ENCODE measurements at regions not wholly inside any gene's neighbourhood (a gene's known extent, or its start where the extent isn't known, plus 50 kb on each side); places are given as distances from the start of the nearest gene placed in this dataset.
"Not testable (repeated sequence)": the region's sequence is repeated elsewhere in the genome, so short reads cannot be mapped to it uniquely, and the experiment has no call there.

GRCh38 chr20:12699374-12700228 lies 309.2 kb upstream of the SPTLC3 start:
- DNase-seq, result no peak

GRCh38 chr20:12700701-12701100 lies 308.1 kb upstream of the SPTLC3 start:
- DNase-seq, result no peak

- no peak for DNase-seq
Observed at GRCh38 chr20:12702312-12702711, 306.5 kb upstream of the SPTLC3 start.

GRCh38 chr20:12715371-12715770 lies 293.4 kb upstream of the SPTLC3 start:
- DNase-seq, result no peak

GRCh38 chr20:12715991-12716680 lies 292.6 kb upstream of the SPTLC3 start:
- no peak for DNase-seq

- DNase-seq, result no peak
Observed at GRCh38 chr20:12717061-12717460, 291.7 kb upstream of the SPTLC3 start.

- DNase-seq, result no peak
Observed at GRCh38 chr20:12718619-12719018, 290.2 kb upstream of the SPTLC3 start.

- DNase-seq, result no peak
Observed at GRCh38 chr20:12721636-12722035, 287.1 kb upstream of the SPTLC3 start.

- DNase-seq, result no peak
Observed at GRCh38 chr20:12722091-12722490, 286.7 kb upstream of the SPTLC3 start.

GRCh38 chr20:12723811-12724210 lies 285.0 kb upstream of the SPTLC3 start:
- DNase-seq, result no peak

GRCh38 chr20:12728782-12729181 lies 280.0 kb upstream of the SPTLC3 start:
- no peak for DNase-seq

GRCh38 chr20:12729326-12729725 lies 279.4 kb upstream of the SPTLC3 start:
- no peak for DNase-seq

GRCh38 chr20:12733811-12734210 lies 275.0 kb upstream of the SPTLC3 start:
- DNase-seq, result no peak

GRCh38 chr20:12737497-12737896 lies 271.3 kb upstream of the SPTLC3 start:
- DNase-seq, result no peak

- DNase-seq, result no peak
Observed at GRCh38 chr20:12737900-12738299, 270.9 kb upstream of the SPTLC3 start.

- DNase-seq, result no peak
Observed at GRCh38 chr20:12740647-12741046, 268.1 kb upstream of the SPTLC3 start.

GRCh38 chr20:12744037-12744436 lies 264.7 kb upstream of the SPTLC3 start:
- DNase-seq, result no peak

- no peak for DNase-seq
Observed at GRCh38 chr20:12748359-12748994, 260.3 kb upstream of the SPTLC3 start.

GRCh38 chr20:12750221-12750620 lies 258.6 kb upstream of the SPTLC3 start:
- no peak for DNase-seq

GRCh38 chr20:12752900-12753693 lies 255.7 kb upstream of the SPTLC3 start:
- not testable (repeated sequence) for DNase-seq

GRCh38 chr20:12753742-12754141 lies 255.0 kb upstream of the SPTLC3 start:
- DNase-seq, result not testable (repeated sequence)

GRCh38 chr20:12759493-12759892 lies 249.3 kb upstream of the SPTLC3 start:
- not testable (repeated sequence) for DNase-seq

- no peak for DNase-seq
Observed at GRCh38 chr20:12762725-12763124, 246.0 kb upstream of the SPTLC3 start.
